Peyer's patch (tissue), 4 donors: ENCODE measurements at regions not wholly inside any gene's neighbourhood (a gene's known extent, or its start where the extent isn't known, plus 50 kb on each side); places are given as distances from the start of the nearest gene placed in this dataset.

Experiments
- DNase-seq, 3 donors: peaks; one replicate each; pipeline ENCODE4 v3.0.0-alpha.2; 2017 to 2019
- H3K27ac ChIP-seq, 4 donors: fragments of 200-600 bp; sonication (generic); one replicate each; pipeline ENCODE4 v1.5.1; 2016 to 2019
- H3K27me3 ChIP-seq, 2 donors: fragments of 200-600 bp; sonication (generic); one replicate each; pipeline ENCODE4 v1.5.1; 2019
- H3K36me3 ChIP-seq, 3 donors: fragments of 200-600 bp; sonication (generic); one replicate each; pipeline ENCODE4 v1.5.1; 2016 to 2019
- H3K4me1 ChIP-seq, 4 donors: fragments of 200-600 bp; sonication (generic); one replicate each; pipeline ENCODE4 v1.5.1; 2016 to 2019
- H3K4me3 ChIP-seq, 4 donors: fragments of 200-600 bp; sonication (generic); 1 replicate in 3 of 4; 2 replicates in 1 of 4; pipeline ENCODE4 v1.5.1; 2016 to 2019; ENCODE audit warnings: mild to moderate bottlenecking in 1 of 4
- H3K9me3 ChIP-seq, 4 donors: fragments of 200-600 bp; sonication (generic); one replicate each; pipeline ENCODE4 v1.5.1; 2016 to 2019; ENCODE audit warnings: mild to moderate bottlenecking in 1 of 4
- CTCF ChIP-seq, 6 experiments: fragments of 450-650 bp in 4 of 6; fragments of 200-600 bp in 2 of 6; sonication (generic) in 1 of 6; IDR thresholded peaks; one replicate each; pipeline ENCODE4 v1.5.1; 2017 to 2019; ENCODE audit warnings: antibody characterized with exemption in 6 of 6, mild to moderate bottlenecking in 3 of 6, moderate library complexity in 1 of 6
- POLR2A ChIP-seq, 2 donors: fragments of 450-650 bp; IDR thresholded peaks; one replicate each; pipeline ENCODE4 v1.5.1; 2017; ENCODE audit warnings: antibody characterized with exemption in 2 of 2, mild to moderate bottlenecking in 2 of 2, moderate library complexity in 2 of 2

- DNase-seq = no peak
- Histone ChIP-seq H3K27ac (peak overlapping the region in 2 of 4 donors; percentile 58 to 64), H3K4me3 (no peak overlapping the region), H3K9me3 (no peaks in the 10 kb centered on the region), H3K27me3 (no peaks in the 10 kb centered on the region), H3K36me3 (no peaks in the 10 kb centered on the region), H3K4me1 (peaks cover 0 to 32% (median 0%) of the 10 kb centered on the region in 4 donors)
- TF ChIP-seq CTCF (IDR thresholded peaks at IDR 0.05) (no peak), POLR2A (IDR thresholded peaks at IDR 0.05) (no peak)
Observed at GRCh38 chr4:186942758-186943377, 219.2 kb upstream of the FAT1 start.

GRCh38 chr4:186943411-186943810, 219.8 kb upstream of the FAT1 start:
- H3K36me3 ChIP-seq = no peaks in the 10 kb centered on the region
- H3K4me1 ChIP-seq = peaks cover 0 to 32% (median 0%) of the 10 kb centered on the region in 4 donors
- DNase-seq = no peak
- no peaks in the 10 kb centered on the region for H3K27me3 ChIP-seq
- TF ChIP-seq CTCF (IDR thresholded peaks at IDR 0.05) = no peak
- H3K9me3 ChIP-seq = no peaks in the 10 kb centered on the region
- no peak overlapping the region for H3K4me3 ChIP-seq
- peak overlapping the region in 2 of 4 donors; percentile 64 for H3K27ac ChIP-seq

DNA sequence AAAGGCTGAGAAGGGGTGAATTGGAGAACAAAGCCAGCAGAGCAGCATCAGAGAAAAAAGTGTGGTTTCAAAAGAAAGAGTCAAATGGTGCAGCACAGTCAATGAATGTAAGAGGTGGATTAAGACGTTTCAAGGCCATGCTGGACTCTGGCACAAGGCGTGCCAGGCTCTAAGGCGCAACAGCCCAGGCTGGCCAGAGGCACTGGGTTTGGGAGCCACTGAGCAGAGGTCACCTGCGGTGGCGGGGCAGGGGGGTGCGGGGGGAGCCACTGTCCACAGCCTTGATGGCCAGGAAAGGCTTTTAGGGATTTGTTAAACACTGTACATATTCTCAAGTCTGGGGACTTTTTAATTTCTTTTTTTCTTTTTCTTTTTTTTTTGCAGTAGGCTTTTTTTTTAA, 222.5 kb upstream of the FAT1 start:
- H3K4me3 ChIP-seq = no peak overlapping the region
- no peaks in the 10 kb centered on the region for H3K9me3 ChIP-seq
- H3K27me3 ChIP-seq = no peaks in the 10 kb centered on the region
- peaks cover 0 to 32% (median 0%) of the 10 kb centered on the region in 4 donors for H3K4me1 ChIP-seq
- no peaks in the 10 kb centered on the region for H3K36me3 ChIP-seq
- no peak for TF ChIP-seq CTCF (IDR thresholded peaks at IDR 0.05)
- peak in 2 of 3 donors; percentile 72 to 78 for DNase-seq
- peak overlapping the region in 2 of 4 donors; percentile 9 to 42 for H3K27ac ChIP-seq

DNA sequence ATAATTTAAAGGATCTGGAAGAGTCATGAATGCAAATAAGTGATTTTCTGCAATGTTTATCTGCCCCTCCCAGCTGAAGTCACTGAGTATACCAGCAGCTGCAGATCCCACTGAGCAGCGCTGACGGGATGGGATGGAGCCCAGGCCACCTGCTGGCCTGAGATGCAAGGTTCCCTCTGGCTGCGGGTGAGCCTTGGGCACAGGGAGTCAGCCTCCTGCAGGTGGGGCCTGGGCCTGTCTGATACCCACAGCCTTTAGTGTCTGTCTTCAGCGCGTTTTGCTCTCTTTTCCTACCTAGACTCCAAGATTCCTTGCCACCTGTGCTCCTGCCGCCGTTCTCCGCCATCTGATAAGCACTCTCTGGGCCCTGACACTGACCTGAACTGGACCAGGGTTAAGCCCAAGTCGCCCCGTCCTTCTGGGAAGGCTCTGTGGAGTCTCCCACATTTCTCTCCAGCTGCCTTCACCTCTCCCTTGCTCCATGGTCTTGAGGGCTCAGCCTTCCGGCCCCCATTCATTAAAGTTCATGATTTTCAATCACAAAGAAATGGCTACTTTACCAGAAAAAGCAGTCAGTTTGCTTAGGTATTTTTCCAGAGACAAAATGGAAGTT, 223.1 kb upstream of the FAT1 start:
- no peak overlapping the region for H3K27ac ChIP-seq
- H3K9me3 ChIP-seq = no peaks in the 10 kb centered on the region
- peak in 2 of 3 donors; percentile 74 to 79 for DNase-seq
- no peak overlapping the region for H3K4me3 ChIP-seq
- peaks cover 0 to 32% (median 0%) of the 10 kb centered on the region in 4 donors for H3K4me1 ChIP-seq
- TF ChIP-seq POLR2A (IDR thresholded peaks at IDR 0.05) (no peak), CTCF (IDR thresholded peaks at IDR 0.05) (peak in 4 of 6 experiments; percentile 35 to 86 (median 82))
- no peaks in the 10 kb centered on the region for H3K27me3 ChIP-seq
- H3K36me3 ChIP-seq = no peaks in the 10 kb centered on the region

GRCh38 chr4:186948361-186949242, 224.9 kb upstream of the FAT1 start:
- Histone ChIP-seq H3K9me3 (no peaks in the 10 kb centered on the region), H3K27me3 (no peaks in the 10 kb centered on the region), H3K4me1 (peaks cover 0 to 20% (median 0%) of the 10 kb centered on the region in 4 donors)

More at GRCh38 chr4:186948361-186949242, 224.9 kb upstream of the FAT1 start:
- no peak overlapping the region for H3K27ac ChIP-seq
- H3K36me3 ChIP-seq = no peaks in the 10 kb centered on the region
- no peak for DNase-seq
- no peak overlapping the region for H3K4me3 ChIP-seq
- TF ChIP-seq CTCF (IDR thresholded peaks at IDR 0.05) = no peak
- TF ChIP-seq POLR2A (IDR thresholded peaks at IDR 0.05) = no peak
